Breast epithelium (tissue), 4 donors: ENCODE measurements at regions not wholly inside any gene's neighbourhood (a gene's known extent, or its start where the extent isn't known, plus 50 kb on each side); places are given as distances from the start of the nearest gene placed in this dataset.
A peak's percentile ranks its signal among the peaks of the same experiment; 100 is the strongest.

Experiments
- DNase-seq, 2 donors: peaks; one replicate each; pipeline ENCODE4 v3.0.0-alpha.2; 2019; ENCODE audit warnings: low spot score in 2 of 2
- H3K27ac ChIP-seq, 2 donors: fragments of 200-600 bp; sonication (generic) in 1 of 2; one replicate each; pipeline ENCODE4 v1.5.1; 2016 to 2019; ENCODE audit warnings: mild to moderate bottlenecking in 1 of 2
- H3K27me3 ChIP-seq, 2 donors: fragments of 200-600 bp; sonication (generic) in 1 of 2; one replicate each; pipeline versions ENCODE4 v1.5.1 to v1.6.0; 2017 to 2019; ENCODE audit warnings: control low read depth in 1 of 2, mild to moderate bottlenecking in 1 of 2
- H3K36me3 ChIP-seq: fragments of 200-600 bp; one replicate; pipeline ENCODE4 v1.5.1; 2019
- H3K4me1 ChIP-seq, 2 donors: fragments of 200-600 bp; sonication (generic); one replicate each; pipeline ENCODE4 v1.5.1; 2016 to 2019; ENCODE audit warnings: control low read depth in 1 of 2
- H3K4me3 ChIP-seq, 3 donors: fragments of 200-600 bp; sonication (generic); 1 replicate in 2 of 3; 2 replicates in 1 of 3; pipeline ENCODE4 v1.5.1; 2016 to 2019; ENCODE audit warnings: mild to moderate bottlenecking in 3 of 3, moderate library complexity in 2 of 3
- H3K9me3 ChIP-seq, 2 donors: fragments of 200-600 bp; sonication (generic) in 1 of 2; one replicate each; pipeline ENCODE4 v1.5.1; 2016 to 2019; ENCODE audit warnings: control low read depth in 1 of 2
- CTCF ChIP-seq, 3 donors: fragments of 450-650 bp; IDR thresholded peaks; one replicate each; pipeline ENCODE4 v1.5.1; 2016 to 2017; ENCODE audit warnings: antibody characterized with exemption in 3 of 3, mild to moderate bottlenecking in 3 of 3, moderate library complexity in 3 of 3
- POLR2A ChIP-seq: fragments of 450-650 bp; IDR thresholded peaks from one replicate; pipeline ENCODE4 v1.6.1; 2016; ENCODE audit warnings: antibody characterized with exemption, mild to moderate bottlenecking, moderate library complexity
- POLR2AphosphoS5 ChIP-seq, 3 donors: sonication (generic); formaldehyde crosslinking; IDR thresholded peaks; one replicate each; pipeline ENCODE4 v1.6.1; 2017; ENCODE audit warnings: antibody characterized with exemption in 3 of 3
- intact Hi-C: fragments of 100-400 bp; cut with DNase I; formaldehyde crosslinking; loops from one replicate; pipeline ENCODE4 v1.15.1; 2023; ENCODE audit warnings: low total_unique reads

DNA sequence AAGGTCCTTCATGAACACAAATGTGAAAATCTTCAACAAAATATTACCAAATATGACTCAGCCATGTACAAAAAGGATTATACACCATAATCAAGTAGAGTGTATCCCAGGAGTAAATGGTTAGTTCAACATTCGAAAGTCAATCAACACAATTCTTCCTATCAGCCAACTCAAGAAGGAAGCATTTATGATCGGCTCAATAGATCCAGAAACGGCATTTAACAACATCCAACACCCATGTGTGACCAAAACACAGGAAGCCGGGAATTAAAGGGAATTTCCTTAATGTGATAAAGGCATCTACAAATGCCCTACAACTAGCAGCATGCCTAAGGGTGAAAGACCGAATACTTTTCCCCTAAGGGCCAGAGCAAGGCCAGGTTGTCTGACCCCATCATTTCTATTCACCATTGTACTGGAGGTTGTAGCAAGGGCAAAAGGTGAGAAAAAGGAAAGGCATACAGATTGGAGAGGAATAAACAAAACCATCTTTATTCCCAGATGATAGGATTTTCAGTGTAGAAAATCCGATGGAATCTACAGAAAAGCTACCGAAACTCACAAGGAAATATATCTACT lies 69.9 kb upstream of the CLDN5 start:
- H3K36me3 ChIP-seq, result no peaks in the 10 kb centered on the region
- H3K27me3 ChIP-seq, result peaks cover 0 to 6% of the 10 kb centered on the region in 2 donors
- no peak for DNase-seq
- no peak overlapping the region for H3K4me3 ChIP-seq
- no peak overlapping the region for H3K27ac ChIP-seq
- H3K9me3 ChIP-seq, result no peaks in the 10 kb centered on the region
- TF ChIP-seq POLR2A (no peak), POLR2AphosphoS5 (IDR thresholded peaks at IDR 0.05) (no peak), CTCF (IDR thresholded peaks at IDR 0.05) (no peak)
- no peaks in the 10 kb centered on the region for H3K4me1 ChIP-seq
- intact Hi-C loops, result no loop called here

- H3K36me3 ChIP-seq, result no peaks in the 10 kb centered on the region
- no peak overlapping the region for H3K27ac ChIP-seq
- no peaks in the 10 kb centered on the region for H3K4me1 ChIP-seq
- peaks cover 0 to 6% of the 10 kb centered on the region in 2 donors for H3K27me3 ChIP-seq
- intact Hi-C loops, result no loop called here
- no peak for DNase-seq
- no peaks in the 10 kb centered on the region for H3K9me3 ChIP-seq
- TF ChIP-seq CTCF (IDR thresholded peaks at IDR 0.05), result no peak
- no peak overlapping the region for H3K4me3 ChIP-seq
Observed at GRCh38 chr22:19595532-19595931, 71.3 kb upstream of the CLDN5 start.

- intact Hi-C loops, result no loop called here
- no peak for DNase-seq
Observed at GRCh38 chr22:19596680-19597398, 72.6 kb upstream of the CLDN5 start.

DNA sequence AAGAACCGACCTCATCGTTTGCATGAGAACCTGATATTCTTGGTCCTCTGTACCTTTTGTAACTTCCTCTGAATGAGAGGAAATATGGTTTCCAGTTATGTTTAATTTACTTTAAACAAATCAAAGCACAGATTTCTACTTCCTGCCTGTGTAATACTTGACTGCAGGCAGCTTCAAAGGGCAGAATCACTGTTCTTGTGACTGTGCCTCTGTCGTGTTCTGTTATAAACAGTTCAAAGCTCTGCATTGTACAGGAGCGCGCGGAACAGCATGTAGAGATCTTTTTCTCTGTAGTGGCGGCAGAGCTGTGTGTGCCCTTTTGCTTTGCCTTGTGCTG lies 73.2 kb upstream of the CLDN5 start:
- no peak for DNase-seq
- intact Hi-C loops, result no loop called here
- Histone ChIP-seq H3K4me1 (no peaks in the 10 kb centered on the region), H3K36me3 (no peaks in the 10 kb centered on the region), H3K27ac (peak overlapping the region in 1 of 2 donors; percentile 76), H3K27me3 (peaks cover 0 to 6% of the 10 kb centered on the region in 2 donors), H3K4me3 (no peak overlapping the region), H3K9me3 (no peaks in the 10 kb centered on the region)
- TF ChIP-seq POLR2AphosphoS5 (IDR thresholded peaks at IDR 0.05) (no peak), CTCF (IDR thresholded peaks at IDR 0.05) (no peak), POLR2A (no peak)

More at GRCh38 chr22:19596680-19597398, 72.6 kb upstream of the CLDN5 start:
- TF ChIP-seq CTCF (IDR thresholded peaks at IDR 0.05) (no peak), POLR2AphosphoS5 (IDR thresholded peaks at IDR 0.05) (no peak), POLR2A (no peak)
- H3K36me3 ChIP-seq, result no peaks in the 10 kb centered on the region
- H3K9me3 ChIP-seq, result no peaks in the 10 kb centered on the region
- H3K27me3 ChIP-seq, result peaks cover 0 to 6% of the 10 kb centered on the region in 2 donors
- peak overlapping the region in 1 of 2 donors; percentile 80 for H3K27ac ChIP-seq
- no peak overlapping the region for H3K4me3 ChIP-seq
- H3K4me1 ChIP-seq, result no peaks in the 10 kb centered on the region

- DNase-seq, result no peak
- H3K27ac ChIP-seq, result peak overlapping the region; percentile 18 to 76
- TF ChIP-seq POLR2A, result no peak
- no peak for TF ChIP-seq CTCF (IDR thresholded peaks at IDR 0.05)
- no peak for TF ChIP-seq POLR2AphosphoS5 (IDR thresholded peaks at IDR 0.05)
- H3K4me3 ChIP-seq, result no peak overlapping the region
- H3K27me3 ChIP-seq, result peaks cover 0 to 6% of the 10 kb centered on the region in 2 donors
- H3K4me1 ChIP-seq, result no peaks in the 10 kb centered on the region
- intact Hi-C loops, result no loop called here
- no peaks in the 10 kb centered on the region for H3K36me3 ChIP-seq
- no peaks in the 10 kb centered on the region for H3K9me3 ChIP-seq
Observed at GRCh38 chr22:19598054-19598855, 74.0 kb upstream of the CLDN5 start.
